HCT116 (cell line): ENCODE measurements at regions not wholly inside any gene's neighbourhood (a gene's known extent, or its start where the extent isn't known, plus 50 kb on each side); places are given as distances from the start of the nearest gene placed in this dataset.

Source experiments
- EGR1 ChIP-seq: IDR thresholded peaks from 2 replicates; pipeline ENCODE4 v1.6.1; 2012; ENCODE audit warnings: low read depth
- EZH2phosphoT487 ChIP-seq: fragments of 200-600 bp; IDR thresholded peaks from 2 replicates; pipeline ENCODE4 v1.6.1; 2018; ENCODE audit warnings: antibody characterized with exemption, borderline replicate concordance
- POLR2AphosphoS5 ChIP-seq: IDR thresholded peaks from 2 replicates; pipeline ENCODE4 v1.6.1; 2011; ENCODE audit warnings: mild to moderate bottlenecking, low read depth, low read length, moderate library complexity
- SP1 ChIP-seq: IDR thresholded peaks from 2 replicates; pipeline ENCODE4 v1.6.1; 2012; ENCODE audit warnings: low read depth
- TF ChIP-seq, protein P1 (sequence below), 3 experiments: fragments of 200-600 bp in 1 of 3; sonication (generic) in 1 of 3; IDR thresholded peaks in 2 of 3; conservative IDR thresholded peaks in 1 of 3; 2 replicates each; pipeline ENCODE4 v1.5.1; 2012 to 2017; ENCODE audit warnings: low read depth in 2 of 3, low read length in 2 of 3, antibody characterized with exemption in 1 of 3, borderline replicate concordance in 1 of 3, control low read depth in 1 of 3, mild to moderate bottlenecking in 1 of 3, mixed read lengths in 1 of 3, mixed run types in 1 of 3, moderate library complexity in 1 of 3; ENCODE audit not compliant: insufficient read depth in 1 of 3
- TF ChIP-seq, protein P2 (sequence below): IDR thresholded peaks from 2 replicates; pipeline ENCODE4 v1.6.1; 2012
- TF ChIP-seq, protein P3 (sequence below): IDR thresholded peaks from 2 replicates; pipeline ENCODE4 v1.6.1; 2012; ENCODE audit warnings: low read depth

DNA sequence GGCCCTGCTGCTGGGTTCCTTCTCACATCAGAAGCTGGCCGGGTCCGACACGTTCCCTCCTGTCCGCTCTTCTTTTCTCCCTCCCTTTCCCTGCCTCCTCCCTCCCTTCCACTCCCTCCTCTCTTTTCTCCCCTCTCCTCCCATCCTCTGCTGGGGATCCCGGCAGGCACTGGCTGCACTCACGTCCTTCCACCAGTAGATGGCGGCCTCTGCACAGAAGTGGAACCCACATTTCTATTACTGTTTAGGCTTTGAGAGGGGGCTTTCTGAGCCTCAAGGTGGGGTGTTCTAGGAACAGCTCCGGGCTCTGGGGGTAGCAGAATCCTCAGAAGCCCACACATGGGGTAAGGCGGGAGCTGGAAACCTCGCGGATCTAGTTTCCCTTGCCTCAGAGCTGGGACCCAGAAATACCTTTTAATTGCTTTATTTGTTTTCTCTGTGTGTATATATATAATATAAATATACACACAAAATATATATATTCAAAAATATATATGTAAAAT lies 294.2 kb downstream of the ZNF536 start:
- TF ChIP-seq, protein P1, sequence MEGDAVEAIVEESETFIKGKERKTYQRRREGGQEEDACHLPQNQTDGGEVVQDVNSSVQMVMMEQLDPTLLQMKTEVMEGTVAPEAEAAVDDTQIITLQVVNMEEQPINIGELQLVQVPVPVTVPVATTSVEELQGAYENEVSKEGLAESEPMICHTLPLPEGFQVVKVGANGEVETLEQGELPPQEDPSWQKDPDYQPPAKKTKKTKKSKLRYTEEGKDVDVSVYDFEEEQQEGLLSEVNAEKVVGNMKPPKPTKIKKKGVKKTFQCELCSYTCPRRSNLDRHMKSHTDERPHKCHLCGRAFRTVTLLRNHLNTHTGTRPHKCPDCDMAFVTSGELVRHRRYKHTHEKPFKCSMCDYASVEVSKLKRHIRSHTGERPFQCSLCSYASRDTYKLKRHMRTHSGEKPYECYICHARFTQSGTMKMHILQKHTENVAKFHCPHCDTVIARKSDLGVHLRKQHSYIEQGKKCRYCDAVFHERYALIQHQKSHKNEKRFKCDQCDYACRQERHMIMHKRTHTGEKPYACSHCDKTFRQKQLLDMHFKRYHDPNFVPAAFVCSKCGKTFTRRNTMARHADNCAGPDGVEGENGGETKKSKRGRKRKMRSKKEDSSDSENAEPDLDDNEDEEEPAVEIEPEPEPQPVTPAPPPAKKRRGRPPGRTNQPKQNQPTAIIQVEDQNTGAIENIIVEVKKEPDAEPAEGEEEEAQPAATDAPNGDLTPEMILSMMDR (IDR thresholded peaks at IDR 0.05 in 2 of 3, conservative IDR thresholded peaks at IDR 0.05 in 1 of 3; ENCODE audit: borderline replicate concordance in 1 of 3, insufficient read depth in 1 of 3, low read depth in 2 of 3, low read length in 2 of 3), result peak; percentile 30 to 96 (median 95); a peak in 5 of 6 replicates
- TF ChIP-seq POLR2AphosphoS5, result no peak
- no peak for TF ChIP-seq EZH2phosphoT487
- TF ChIP-seq EGR1, result no peak
- TF ChIP-seq, protein P2, sequence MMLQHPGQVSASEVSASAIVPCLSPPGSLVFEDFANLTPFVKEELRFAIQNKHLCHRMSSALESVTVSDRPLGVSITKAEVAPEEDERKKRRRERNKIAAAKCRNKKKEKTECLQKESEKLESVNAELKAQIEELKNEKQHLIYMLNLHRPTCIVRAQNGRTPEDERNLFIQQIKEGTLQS, result no peak
- no peak for TF ChIP-seq SP1
- TF ChIP-seq, protein P3, sequence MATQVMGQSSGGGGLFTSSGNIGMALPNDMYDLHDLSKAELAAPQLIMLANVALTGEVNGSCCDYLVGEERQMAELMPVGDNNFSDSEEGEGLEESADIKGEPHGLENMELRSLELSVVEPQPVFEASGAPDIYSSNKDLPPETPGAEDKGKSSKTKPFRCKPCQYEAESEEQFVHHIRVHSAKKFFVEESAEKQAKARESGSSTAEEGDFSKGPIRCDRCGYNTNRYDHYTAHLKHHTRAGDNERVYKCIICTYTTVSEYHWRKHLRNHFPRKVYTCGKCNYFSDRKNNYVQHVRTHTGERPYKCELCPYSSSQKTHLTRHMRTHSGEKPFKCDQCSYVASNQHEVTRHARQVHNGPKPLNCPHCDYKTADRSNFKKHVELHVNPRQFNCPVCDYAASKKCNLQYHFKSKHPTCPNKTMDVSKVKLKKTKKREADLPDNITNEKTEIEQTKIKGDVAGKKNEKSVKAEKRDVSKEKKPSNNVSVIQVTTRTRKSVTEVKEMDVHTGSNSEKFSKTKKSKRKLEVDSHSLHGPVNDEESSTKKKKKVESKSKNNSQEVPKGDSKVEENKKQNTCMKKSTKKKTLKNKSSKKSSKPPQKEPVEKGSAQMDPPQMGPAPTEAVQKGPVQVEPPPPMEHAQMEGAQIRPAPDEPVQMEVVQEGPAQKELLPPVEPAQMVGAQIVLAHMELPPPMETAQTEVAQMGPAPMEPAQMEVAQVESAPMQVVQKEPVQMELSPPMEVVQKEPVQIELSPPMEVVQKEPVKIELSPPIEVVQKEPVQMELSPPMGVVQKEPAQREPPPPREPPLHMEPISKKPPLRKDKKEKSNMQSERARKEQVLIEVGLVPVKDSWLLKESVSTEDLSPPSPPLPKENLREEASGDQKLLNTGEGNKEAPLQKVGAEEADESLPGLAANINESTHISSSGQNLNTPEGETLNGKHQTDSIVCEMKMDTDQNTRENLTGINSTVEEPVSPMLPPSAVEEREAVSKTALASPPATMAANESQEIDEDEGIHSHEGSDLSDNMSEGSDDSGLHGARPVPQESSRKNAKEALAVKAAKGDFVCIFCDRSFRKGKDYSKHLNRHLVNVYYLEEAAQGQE, result no peak
